ENCODE measurements at regions not wholly inside any gene's neighbourhood (a gene's known extent, or its start where the extent isn't known, plus 50 kb on each side); places are given as distances from the start of the nearest gene placed in this dataset.
A peak's percentile ranks its signal among the peaks of the same experiment; 100 is the strongest.

- H3K9me2 ChIP-seq (ENCODE audit: insufficient read depth, low read length) = no peaks in the 10 kb centered on the region
- no peak overlapping the region for H3K4me2 ChIP-seq (ENCODE audit: low read length)
- TF ChIP-seq CTCF (conservative IDR thresholded peaks at IDR 0.05; ENCODE audit: low read length) = no peak
- no peak for TF ChIP-seq EZH2phosphoT487 (IDR thresholded peaks at IDR 0.05; ENCODE audit: borderline replicate concordance, low read depth, low read length)
- no peak overlapping the region for H3K4me3 ChIP-seq (ENCODE audit: low read depth, low read length, poor library complexity, severe bottlenecking)
- POLR2A ChIA-PET = no interaction called here
- H3K9me3 ChIP-seq (ENCODE audit: low read length) = peaks cover 39% of the 10 kb centered on the region
- CTCF ChIA-PET (ENCODE audit: unreplicated experiment) = no interaction called here
- H2AFZ ChIP-seq (ENCODE audit: low read length) = no peak overlapping the region
- H4K20me1 ChIP-seq (ENCODE audit: insufficient read depth, low read length) = no peaks in the 10 kb centered on the region
- intact Hi-C loops (cut with micrococcal nuclease; ENCODE audit: unreplicated experiment) = loop anchor here (10.0 kb wide), 2 partner anchors 123 to 233 kb away; no protein-coding TSS in a partner anchor
- H3K4me1 ChIP-seq (ENCODE audit: insufficient read depth, low read length, poor library complexity, severe bottlenecking) = peaks cover 7% of the 10 kb centered on the region
- H3K79me2 ChIP-seq (ENCODE audit: insufficient read depth, low read depth, low read length) = no peaks in the 10 kb centered on the region
- no peak overlapping the region for H3K27ac ChIP-seq (ENCODE audit: low read depth, low read length, poor library complexity, severe bottlenecking)
- peak; percentile 48 for DNase-seq (ENCODE audit: low spot score)
- H3K36me3 ChIP-seq (ENCODE audit: insufficient read depth, low read length) = no peaks in the 10 kb centered on the region
- no TSS peak for BruUV-seq (replicated peaks)
Observed at GRCh38 chr10:124227055-124227975, 133.9 kb upstream of the CHST15 start.

DNA sequence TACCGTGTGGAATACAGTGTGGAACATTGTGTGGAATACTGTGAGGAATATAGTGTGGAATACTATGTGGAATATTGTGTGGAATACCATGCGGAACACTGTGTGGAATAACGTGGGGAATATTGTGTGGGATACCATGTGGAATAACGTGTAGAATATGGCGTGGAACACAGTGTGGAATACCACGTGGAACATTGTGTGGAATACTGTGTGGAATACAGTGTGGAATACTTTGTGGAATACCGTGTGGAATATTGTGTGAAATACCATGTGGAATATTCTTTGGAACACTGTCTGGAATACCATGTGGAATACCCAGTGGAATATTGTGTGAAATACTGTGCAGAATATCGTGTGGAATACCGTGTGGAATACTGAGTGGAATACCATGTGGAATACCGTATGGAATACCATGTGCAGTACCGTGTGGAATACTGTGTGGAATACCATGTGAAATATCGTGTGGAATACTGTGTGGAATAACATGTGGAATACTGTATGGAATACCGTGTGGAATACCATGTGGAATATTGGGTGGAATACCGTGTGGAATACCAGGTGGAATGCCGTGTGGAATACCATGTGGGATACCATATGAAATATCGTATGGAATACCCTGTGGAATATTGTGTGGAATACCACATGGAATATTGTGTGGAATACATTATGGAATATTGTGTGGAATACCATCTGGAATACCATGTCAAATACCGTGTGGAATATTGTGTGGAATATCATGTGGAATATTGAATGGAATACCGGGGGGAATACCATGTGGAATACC, 133.1 kb upstream of the CHST15 start:
- CTCF ChIA-PET (ENCODE audit: unreplicated experiment) = no interaction called here
- POLR2A ChIA-PET = no interaction called here

More for the DNA sequence above, 133.1 kb upstream of the CHST15 start:
- Histone ChIP-seq H2AFZ (ENCODE audit: low read length) (no peak overlapping the region), H4K20me1 (ENCODE audit: insufficient read depth, low read length) (no peaks in the 10 kb centered on the region), H3K4me2 (ENCODE audit: low read length) (no peak overlapping the region), H3K27ac (ENCODE audit: low read depth, low read length, poor library complexity, severe bottlenecking) (no peak overlapping the region), H3K79me2 (ENCODE audit: insufficient read depth, low read depth, low read length) (no peaks in the 10 kb centered on the region), H3K9me3 (ENCODE audit: low read length) (peaks cover 39% of the 10 kb centered on the region), H3K9me2 (ENCODE audit: insufficient read depth, low read length) (no peaks in the 10 kb centered on the region), H3K36me3 (ENCODE audit: insufficient read depth, low read length) (no peaks in the 10 kb centered on the region), H3K4me1 (ENCODE audit: insufficient read depth, low read length, poor library complexity, severe bottlenecking) (peaks cover 15% of the 10 kb centered on the region), H3K4me3 (ENCODE audit: low read depth, low read length, poor library complexity, severe bottlenecking) (no peak overlapping the region)
- peak; percentile 32 for DNase-seq (ENCODE audit: low spot score)
- TF ChIP-seq CTCF (conservative IDR thresholded peaks at IDR 0.05; ENCODE audit: low read length) (no peak), EZH2phosphoT487 (IDR thresholded peaks at IDR 0.05; ENCODE audit: borderline replicate concordance, low read depth, low read length) (no peak)
- intact Hi-C loops (cut with micrococcal nuclease; ENCODE audit: unreplicated experiment) = loop anchor here (10.0 kb wide), 2 partner anchors 122 to 232 kb away; no protein-coding TSS in a partner anchor
- BruUV-seq (replicated peaks) = no TSS peak
